ENCODE measurements at regions not wholly inside any gene's neighbourhood (a gene's known extent, or its start where the extent isn't known, plus 50 kb on each side); places are given as distances from the start of the nearest gene placed in this dataset.

DNA sequence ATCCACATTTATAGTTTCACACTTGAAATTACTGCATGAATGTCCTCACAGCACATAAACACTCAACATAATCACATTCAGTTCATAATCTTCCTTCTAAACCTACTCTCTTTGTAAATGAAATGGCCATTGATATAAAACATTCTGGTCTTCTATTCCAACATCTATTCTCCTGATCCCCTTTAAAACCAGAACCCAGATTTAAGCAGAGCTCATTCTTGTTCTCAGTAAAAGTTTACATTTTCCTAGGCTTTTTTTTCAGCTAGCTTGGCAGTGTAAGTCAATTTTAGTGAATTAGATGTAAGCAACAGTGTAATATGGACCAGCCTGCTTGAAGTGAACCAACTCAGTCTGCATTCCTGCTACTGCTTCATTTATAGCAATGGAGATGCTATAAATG lies 460.7 kb upstream of the RGS18 start:
- Histone ChIP-seq H3K4me3 (no peak overlapping the region), H3K4me1 (ENCODE audit: control insufficient read depth in 1 of 2, low read depth in 2 of 2) (no peaks in the 10 kb centered on the region), H3K27ac (no peak overlapping the region), H3K27me3 (replicated peaks; ENCODE audit: insufficient read depth) (no peaks in the 10 kb centered on the region), H3K36me3 (no peaks in the 10 kb centered on the region), H3K9me3 (no peaks in the 10 kb centered on the region)
- ATAC-seq (ENCODE audit: insufficient number of reproducible peaks, low FRiP score, low read depth) (no peak), DNase-seq (ENCODE audit: low spot score) (no peak)
- TF ChIP-seq, protein P1, sequence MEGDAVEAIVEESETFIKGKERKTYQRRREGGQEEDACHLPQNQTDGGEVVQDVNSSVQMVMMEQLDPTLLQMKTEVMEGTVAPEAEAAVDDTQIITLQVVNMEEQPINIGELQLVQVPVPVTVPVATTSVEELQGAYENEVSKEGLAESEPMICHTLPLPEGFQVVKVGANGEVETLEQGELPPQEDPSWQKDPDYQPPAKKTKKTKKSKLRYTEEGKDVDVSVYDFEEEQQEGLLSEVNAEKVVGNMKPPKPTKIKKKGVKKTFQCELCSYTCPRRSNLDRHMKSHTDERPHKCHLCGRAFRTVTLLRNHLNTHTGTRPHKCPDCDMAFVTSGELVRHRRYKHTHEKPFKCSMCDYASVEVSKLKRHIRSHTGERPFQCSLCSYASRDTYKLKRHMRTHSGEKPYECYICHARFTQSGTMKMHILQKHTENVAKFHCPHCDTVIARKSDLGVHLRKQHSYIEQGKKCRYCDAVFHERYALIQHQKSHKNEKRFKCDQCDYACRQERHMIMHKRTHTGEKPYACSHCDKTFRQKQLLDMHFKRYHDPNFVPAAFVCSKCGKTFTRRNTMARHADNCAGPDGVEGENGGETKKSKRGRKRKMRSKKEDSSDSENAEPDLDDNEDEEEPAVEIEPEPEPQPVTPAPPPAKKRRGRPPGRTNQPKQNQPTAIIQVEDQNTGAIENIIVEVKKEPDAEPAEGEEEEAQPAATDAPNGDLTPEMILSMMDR (IDR thresholded peaks at IDR 0.05), result no peak

DNA sequence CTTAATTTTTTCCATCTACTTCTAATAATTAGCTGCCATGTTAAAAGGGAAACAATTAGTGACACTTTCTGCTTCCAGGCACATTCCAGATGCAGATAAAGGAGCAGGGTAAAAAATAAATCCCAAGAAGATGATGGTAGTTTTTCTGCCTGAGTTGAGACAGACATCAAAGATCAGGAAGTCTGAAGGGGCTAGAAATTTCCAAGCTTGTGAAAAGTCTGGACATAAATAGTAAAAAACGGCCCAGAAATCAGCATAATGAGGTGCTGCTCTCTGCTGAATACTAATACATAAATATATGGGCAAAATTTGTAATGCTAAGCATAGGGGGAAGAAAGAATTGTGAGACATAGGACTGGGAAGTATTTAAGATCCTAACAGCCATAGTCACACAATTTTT lies 460.0 kb upstream of the RGS18 start:
- H3K4me3 ChIP-seq, result no peak overlapping the region
- H3K4me1 ChIP-seq (ENCODE audit: control insufficient read depth in 1 of 2, low read depth in 2 of 2), result no peaks in the 10 kb centered on the region
- no peaks in the 10 kb centered on the region for H3K9me3 ChIP-seq
- H3K36me3 ChIP-seq, result no peaks in the 10 kb centered on the region
- H3K27ac ChIP-seq, result no peak overlapping the region
- H3K27me3 ChIP-seq (replicated peaks; ENCODE audit: insufficient read depth), result no peaks in the 10 kb centered on the region
- ATAC-seq (ENCODE audit: insufficient number of reproducible peaks, low FRiP score, low read depth) (no peak), DNase-seq (ENCODE audit: low spot score) (no peak)
- TF ChIP-seq, protein P1 (IDR thresholded peaks at IDR 0.05), result no peak

DNA sequence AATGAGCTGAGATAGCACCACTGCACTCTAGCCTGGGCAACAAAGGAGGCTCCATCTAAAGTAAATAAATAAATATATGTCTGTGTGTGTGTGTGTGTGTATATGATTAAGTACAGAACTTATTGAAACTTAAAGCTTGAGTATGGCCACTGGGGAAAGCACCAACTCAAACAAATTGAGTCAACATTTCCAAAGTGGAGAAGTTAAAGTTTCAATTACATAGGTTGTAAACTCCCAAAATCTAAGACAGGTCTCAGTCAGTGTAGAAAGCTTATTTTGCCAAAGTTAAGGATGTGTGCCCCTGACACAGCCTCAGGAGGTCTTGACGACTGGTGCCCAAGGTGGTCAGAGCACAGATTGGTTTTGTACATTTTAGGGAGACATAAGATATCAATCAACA lies 458.9 kb upstream of the RGS18 start:
- Histone ChIP-seq H3K4me1 (ENCODE audit: control insufficient read depth in 1 of 2, low read depth in 2 of 2) (no peaks in the 10 kb centered on the region), H3K27me3 (replicated peaks; ENCODE audit: insufficient read depth) (no peaks in the 10 kb centered on the region), H3K27ac (no peak overlapping the region), H3K9me3 (no peaks in the 10 kb centered on the region), H3K4me3 (no peak overlapping the region), H3K36me3 (no peaks in the 10 kb centered on the region)
- TF ChIP-seq, protein P1 (IDR thresholded peaks at IDR 0.05), result no peak
- DNase-seq (ENCODE audit: low spot score) (no peak), ATAC-seq (ENCODE audit: insufficient number of reproducible peaks, low FRiP score, low read depth) (no peak)

DNA sequence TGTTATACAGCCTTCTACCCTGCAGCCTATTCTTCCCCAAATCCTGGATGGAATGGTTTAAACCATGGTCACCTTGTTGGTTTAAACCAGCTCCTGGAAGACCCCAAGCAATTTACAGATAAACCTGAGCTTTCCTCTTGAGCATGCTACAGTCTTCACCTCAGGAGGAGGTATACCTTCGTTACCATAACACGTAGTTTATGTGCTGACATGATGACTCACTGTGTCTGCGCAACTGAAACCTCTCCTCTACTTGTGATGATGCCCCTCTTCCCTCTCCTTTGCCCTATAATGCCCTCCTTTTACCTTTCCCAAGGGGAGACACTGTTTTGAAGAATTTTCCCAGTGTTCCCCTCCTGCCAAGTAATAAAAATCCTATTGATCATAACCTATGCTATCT lies 457.3 kb upstream of the RGS18 start:
- H3K27me3 ChIP-seq (replicated peaks; ENCODE audit: insufficient read depth), result no peaks in the 10 kb centered on the region
- no peaks in the 10 kb centered on the region for H3K9me3 ChIP-seq
- no peak for ATAC-seq (ENCODE audit: insufficient number of reproducible peaks, low FRiP score, low read depth)
- H3K4me3 ChIP-seq, result no peak overlapping the region
- TF ChIP-seq, protein P1 (IDR thresholded peaks at IDR 0.05), result no peak
- H3K4me1 ChIP-seq (ENCODE audit: control insufficient read depth in 1 of 2, low read depth in 2 of 2), result no peaks in the 10 kb centered on the region
- H3K27ac ChIP-seq, result no peak overlapping the region
- H3K36me3 ChIP-seq, result no peaks in the 10 kb centered on the region
- no peak for DNase-seq (ENCODE audit: low spot score)

DNA sequence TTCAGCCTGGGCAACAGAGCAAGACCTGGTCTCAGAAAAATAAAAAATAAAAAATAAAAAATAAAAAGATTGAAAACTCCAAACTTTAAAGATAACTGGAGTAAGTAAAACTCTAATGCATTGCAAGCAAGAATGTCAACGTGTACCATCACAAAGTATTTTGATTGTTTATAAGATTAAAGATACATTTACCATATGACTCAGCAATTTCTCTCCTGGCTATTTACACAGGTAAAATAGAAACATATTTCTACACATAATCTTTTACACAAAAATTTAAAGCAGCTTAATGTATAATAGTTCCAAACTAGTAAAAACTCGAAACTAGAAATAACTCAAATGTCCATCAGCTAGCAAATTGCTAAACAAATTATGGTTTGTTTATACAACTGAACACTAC lies 456.1 kb upstream of the RGS18 start:
- ATAC-seq (ENCODE audit: insufficient number of reproducible peaks, low FRiP score, low read depth), result no peak
- no peak for DNase-seq (ENCODE audit: low spot score)
- Histone ChIP-seq H3K27me3 (replicated peaks; ENCODE audit: insufficient read depth) (no peaks in the 10 kb centered on the region), H3K4me1 (ENCODE audit: control insufficient read depth in 1 of 2, low read depth in 2 of 2) (no peaks in the 10 kb centered on the region), H3K9me3 (no peaks in the 10 kb centered on the region), H3K36me3 (no peaks in the 10 kb centered on the region), H3K4me3 (no peak overlapping the region), H3K27ac (no peak overlapping the region)
- TF ChIP-seq, protein P1 (IDR thresholded peaks at IDR 0.05), result no peak
